Activated CD8-positive, alpha-beta memory T cell treated with anti-CD3 and anti-CD28 coated beads for 24 hours (primary cell): ENCODE measurements at regions not wholly inside any gene's neighbourhood (a gene's known extent, or its start where the extent isn't known, plus 50 kb on each side); places are given as distances from the start of the nearest gene placed in this dataset.
"Not testable (repeated sequence)": the region's sequence is repeated elsewhere in the genome, so short reads cannot be mapped to it uniquely, and the experiment has no call there.

Experiments used
- DNase-seq: peaks from one replicate; pipeline ENCODE4 v3.0.0-alpha.2; 2020

- no peak for DNase-seq
Measured at GRCh38 chr5:118603278-118603677, 385.1 kb downstream of the DTWD2 start.

GRCh38 chr5:118598311-118598710, 390.0 kb downstream of the DTWD2 start:
- no peak for DNase-seq

DNA sequence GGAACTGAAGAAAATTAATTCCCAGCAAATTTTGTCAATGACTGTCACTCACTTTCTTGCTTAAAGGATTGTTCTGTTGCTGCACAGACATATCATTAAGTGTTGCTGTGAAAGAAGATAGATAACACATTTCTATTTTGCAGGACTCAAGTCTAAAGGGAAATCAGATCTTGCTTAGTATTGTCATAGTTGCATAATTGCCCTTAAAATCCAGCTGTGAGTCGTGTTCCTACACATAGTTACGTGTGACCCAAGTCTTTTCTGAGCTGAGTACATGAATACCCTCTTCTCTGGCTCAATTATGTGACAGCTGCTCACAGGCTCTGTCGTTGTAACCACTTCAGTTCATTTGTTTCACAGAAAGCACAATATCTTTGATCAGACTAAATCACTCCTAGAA, 390.8 kb downstream of the DTWD2 start:
- DNase-seq = no peak

DNA sequence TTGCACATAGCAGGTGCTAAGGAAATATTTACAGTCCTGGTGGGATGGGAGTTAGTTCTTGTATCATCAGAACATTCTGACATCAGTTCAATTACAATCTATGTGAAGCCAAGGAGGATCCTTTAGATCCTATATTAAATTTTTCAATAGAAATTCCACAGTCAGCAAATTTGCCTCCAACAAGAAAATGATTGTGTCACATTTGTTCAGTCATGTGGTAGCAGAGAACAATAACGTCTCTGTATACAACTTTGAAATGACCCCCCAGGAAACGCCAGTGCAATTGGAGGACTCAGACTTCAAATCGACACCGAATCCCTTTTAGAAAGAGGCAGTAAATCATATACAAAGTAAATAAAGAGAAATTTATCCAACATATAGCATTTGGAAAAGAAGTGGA, 392.1 kb downstream of the DTWD2 start:
- no peak for DNase-seq

DNA sequence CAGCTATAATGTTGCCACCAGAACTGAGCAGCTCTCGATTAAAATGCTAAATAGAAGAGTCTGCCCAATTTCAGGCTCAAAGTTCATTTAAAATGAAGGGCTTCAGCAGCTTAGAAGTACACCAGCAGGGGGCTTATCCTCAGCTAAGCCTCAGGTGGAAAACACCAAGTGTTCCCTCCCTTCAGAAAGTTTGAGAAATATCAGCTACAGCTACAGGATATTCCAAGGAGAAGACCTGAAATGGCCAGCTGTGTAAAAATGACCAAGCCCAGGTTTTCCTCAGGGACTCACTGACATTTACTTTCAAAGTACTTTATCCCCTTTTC, 395.4 kb downstream of the DTWD2 start:
- no peak for DNase-seq

DNA sequence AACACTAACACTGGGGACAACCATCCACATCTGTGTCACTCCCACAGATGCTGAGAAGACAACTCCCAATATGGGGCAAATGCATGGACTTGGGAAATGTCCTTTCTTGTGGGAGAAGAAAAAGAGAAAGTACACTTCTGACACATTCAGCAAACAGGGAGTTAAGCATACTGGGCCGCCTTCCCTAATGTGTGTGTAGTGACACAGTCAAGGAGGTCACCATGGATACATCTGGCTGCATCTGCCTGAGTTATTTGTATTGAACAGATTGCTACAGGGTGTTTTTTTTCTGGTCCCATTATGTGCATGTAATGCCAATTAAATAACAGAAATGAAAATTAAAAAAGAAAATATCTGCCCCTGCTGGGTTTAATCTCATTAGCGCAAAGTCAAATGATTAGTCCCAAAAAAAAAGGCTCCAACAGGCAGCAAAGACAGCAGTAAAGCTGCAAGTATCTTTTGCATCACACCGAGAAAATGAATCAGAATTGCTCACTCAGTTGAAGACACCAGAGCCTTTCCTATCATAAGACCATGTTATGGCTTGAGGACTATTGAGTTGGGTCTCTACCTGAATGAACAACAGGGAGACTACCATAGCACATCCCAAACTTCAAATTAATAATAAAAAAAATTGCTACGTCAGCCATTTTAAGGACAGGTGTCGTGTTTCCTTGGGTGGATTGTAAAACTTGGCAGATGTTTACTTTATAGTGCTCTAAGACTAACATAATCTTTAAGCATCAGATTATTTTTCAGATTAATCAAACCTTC, 395.9 kb downstream of the DTWD2 start:
- DNase-seq = no peak

- DNase-seq = no peak
Measured at GRCh38 chr5:118590806-118591205, 397.5 kb downstream of the DTWD2 start.

- no peak for DNase-seq
Measured at GRCh38 chr5:118580949-118581348, 407.4 kb downstream of the DTWD2 start.

DNA sequence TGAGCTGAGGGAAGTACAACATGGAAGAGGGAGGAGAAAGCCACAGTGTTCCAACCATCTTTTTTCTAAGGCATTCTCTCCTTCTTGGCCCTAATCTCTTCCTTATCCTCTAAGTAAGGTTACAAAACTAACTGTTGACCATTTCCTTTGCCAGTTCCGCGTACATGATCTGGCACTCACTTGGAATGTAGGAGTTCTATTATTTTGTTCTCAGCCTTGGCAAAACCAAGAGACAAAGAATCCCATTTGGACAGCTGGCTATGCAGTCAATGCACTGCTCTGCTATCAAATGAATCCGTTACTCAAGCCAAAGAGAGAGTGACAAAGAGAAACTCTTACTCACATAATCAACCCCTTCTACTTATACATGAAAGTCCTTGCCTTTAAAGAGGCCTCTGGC, 410.3 kb downstream of the DTWD2 start:
- no peak for DNase-seq

GRCh38 chr5:118577621-118578020, 410.7 kb downstream of the DTWD2 start:
- DNase-seq = no peak

GRCh38 chr5:118570276-118570675, 418.1 kb downstream of the DTWD2 start:
- not testable (repeated sequence) for DNase-seq

GRCh38 chr5:118569596-118569995, 418.8 kb downstream of the DTWD2 start:
- not testable (repeated sequence) for DNase-seq

DNA sequence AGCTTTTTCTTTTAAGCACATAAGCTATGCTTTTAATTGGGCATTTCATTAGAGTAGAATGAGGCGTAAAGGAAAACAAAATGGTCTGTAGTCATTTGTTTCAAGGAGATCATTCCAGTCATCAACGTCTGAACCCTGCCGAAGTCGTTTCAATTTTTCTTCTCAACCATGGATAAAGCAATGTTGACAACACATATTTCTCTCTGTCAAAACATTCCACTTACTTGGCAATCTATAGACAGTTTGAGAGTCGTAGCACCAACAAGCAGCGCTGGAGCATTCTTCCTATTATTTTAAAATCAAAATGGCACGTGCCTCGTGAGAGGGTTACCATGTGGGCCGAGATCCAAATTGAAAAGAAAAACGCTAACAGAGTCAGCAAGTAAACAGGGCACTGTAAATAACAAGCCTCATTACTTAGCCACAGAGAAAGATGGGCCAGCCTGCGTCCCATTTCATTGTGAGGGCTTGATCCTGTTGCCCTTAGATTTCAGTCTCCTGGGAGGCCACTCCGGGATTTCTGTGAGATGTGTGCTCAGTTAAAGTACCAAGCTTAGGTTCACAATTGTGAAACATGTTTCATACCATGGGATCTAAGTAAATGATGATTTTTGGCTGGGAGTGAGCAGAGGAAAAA, 422.9 kb downstream of the DTWD2 start:
- no peak for DNase-seq

- no peak for DNase-seq
Measured at GRCh38 chr5:118561971-118562370, 426.4 kb downstream of the DTWD2 start.

GRCh38 chr5:118561235-118561634, 427.1 kb downstream of the DTWD2 start:
- DNase-seq = no peak

- no peak for DNase-seq
Measured at GRCh38 chr5:118558871-118559270, 429.5 kb downstream of the DTWD2 start.

DNA sequence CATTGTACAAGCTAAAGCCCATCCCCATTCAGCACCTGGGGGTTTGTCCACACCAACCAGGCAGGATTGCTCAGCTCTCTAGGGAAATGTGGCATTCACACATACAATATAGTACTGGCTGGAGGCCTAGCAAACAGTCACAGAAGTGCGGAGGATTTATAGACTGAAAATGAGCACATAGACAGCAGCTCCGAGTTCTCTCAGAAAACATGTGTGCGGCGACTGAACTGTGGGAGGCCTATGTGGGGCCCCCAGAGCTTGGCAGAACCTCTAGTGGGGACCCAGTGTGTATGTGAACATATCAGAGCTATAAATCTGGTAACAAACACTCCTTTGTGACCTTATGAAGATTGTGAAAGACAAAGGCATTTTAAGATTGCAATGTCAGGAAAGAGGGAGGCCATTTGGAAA, 431.1 kb downstream of the DTWD2 start:
- DNase-seq = no peak

DNA sequence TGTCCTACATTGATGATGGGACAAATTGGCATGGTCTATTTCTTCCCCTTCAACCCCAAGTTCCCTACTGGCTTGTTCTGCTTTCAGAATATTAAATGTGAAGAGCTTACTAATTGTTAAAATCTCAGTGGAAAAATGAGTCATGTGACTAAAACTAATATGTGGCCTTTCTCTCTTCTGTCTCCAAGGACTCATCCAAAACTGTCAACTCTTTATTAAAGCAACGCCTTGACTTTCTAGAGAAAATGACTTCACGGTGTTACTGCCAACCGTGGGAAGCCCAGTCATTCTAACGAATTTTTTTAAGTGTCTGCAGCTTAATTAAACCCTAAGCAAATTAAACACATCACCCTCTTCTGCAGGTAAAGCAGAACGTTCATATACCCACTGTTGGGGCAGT, 431.6 kb downstream of the DTWD2 start:
- DNase-seq = no peak

DNA sequence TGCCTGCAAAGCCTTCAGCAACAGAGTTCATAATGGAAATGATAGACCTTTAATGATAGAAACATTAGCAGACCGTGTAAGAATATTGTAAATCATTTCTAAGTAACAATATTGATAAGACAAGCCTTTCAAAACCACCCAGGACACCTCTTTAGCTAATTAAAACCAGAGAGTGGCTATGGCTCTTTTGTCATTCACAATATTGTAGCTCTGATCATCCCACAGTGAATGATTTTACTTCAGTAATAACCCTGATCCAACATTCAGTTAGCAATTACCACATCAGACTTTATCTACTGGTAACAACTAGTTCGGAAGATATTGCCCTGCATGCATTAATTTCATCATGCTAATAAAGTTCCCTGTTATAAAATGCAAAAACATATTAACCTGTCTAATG, 432.6 kb downstream of the DTWD2 start:
- no peak for DNase-seq

GRCh38 chr5:118554981-118555380, 433.4 kb downstream of the DTWD2 start:
- DNase-seq = no peak

DNA sequence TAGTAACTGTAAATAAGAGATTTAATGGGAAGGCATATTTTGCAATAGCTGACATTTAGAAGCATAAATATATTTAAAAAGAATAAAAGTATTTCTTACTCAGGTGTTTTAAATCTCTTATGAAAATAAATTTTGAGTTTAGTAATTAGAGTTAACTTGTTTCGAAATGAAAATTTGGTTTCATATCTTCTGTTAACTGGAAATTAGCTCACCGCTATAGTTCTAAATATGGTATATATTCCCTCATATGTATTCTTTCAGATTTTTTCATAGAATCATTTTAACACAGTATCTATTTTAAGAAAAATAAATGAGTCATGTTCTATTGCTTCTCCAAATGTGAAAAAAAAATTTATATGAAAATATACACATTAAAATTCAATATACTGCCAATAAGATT, 434.1 kb downstream of the DTWD2 start:
- no peak for DNase-seq

DNA sequence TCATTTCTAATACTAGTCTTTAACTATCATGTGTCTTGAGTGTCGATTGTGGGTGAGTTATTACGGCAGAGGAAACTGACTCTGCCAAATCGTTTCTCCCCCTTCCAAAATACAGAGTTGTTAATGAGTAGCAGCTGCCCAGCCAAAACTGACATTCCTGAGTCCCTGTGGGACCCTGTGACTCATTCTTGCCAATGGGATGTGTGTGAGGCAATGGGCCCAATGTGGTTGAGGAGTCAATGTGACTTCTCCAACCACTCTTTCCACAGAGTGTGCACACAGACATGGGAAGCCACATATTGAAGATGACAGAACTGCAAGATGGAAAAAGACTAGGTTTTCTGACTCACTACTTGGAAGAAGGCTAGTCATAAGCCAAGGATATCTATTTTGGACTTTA, 434.7 kb downstream of the DTWD2 start:
- DNase-seq = no peak

DNA sequence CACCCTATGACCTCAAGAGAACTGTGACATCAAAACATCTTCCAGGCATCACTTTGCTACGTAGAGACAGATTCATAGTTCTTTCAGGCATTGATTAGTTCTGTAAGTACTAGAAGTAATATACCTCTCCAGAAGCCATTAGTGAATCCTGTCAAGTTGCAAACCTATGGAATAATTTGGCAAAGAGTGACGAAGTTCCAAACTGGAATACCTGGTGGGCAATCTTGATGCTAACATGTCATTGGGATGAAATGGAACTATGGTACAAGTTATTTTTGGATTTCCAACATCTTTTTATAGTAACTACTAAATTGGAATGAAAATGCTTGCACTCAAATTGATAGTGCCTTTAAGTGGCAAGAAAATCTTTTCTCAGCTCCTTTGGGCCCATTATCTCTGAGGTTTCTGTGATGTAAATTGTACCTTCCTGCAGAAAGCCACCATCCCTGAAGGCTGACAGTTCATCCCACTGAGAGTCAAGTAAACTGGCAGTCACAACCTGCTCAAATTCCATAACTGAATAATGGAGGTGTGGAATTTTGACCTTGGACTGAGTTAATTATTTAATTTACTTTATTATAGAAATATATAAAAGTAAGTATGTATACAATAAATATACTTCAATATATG, 435.5 kb downstream of the DTWD2 start:
- DNase-seq = no peak

- DNase-seq = no peak
Measured at GRCh38 chr5:118552146-118552545, 436.2 kb downstream of the DTWD2 start.

- DNase-seq = no peak
Measured at GRCh38 chr5:118551716-118552115, 436.6 kb downstream of the DTWD2 start.
